ENCODE measurements at regions not wholly inside any gene's neighbourhood (a gene's known extent, or its start where the extent isn't known, plus 50 kb on each side); places are given as distances from the start of the nearest gene placed in this dataset.

DNA sequence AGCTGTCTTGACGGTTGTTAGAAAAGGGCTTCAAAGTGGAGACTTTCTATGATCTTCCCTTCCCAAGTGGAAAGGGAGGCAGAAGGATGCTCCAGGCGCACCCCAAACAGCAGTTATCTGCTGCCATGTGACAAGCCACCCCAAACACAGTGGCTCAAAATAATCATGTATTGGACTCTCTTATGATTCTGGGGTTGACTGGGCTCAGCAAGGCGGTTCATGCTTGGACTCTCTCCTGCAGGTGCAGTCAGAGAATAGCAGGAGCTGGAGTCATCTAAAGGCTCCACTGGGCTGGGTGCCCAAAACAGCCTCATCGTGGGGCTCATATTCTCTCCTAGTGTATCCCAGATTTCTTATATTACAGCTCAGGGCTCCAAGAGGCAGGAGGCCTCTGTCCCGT lies 177.6 kb upstream of the IER5L start:
- Histone ChIP-seq H3K9me3 (ENCODE audit: insufficient read depth, low read depth, low read length) (0 out of 2 replicates have a peak, but pooled peaks cover 5% of the 10 kb centered on the region), H3K27ac (ENCODE audit: low read length) (no peak overlapping the region), H3K36me3 (ENCODE audit: insufficient read depth, low read depth, low read length) (no peaks in the 10 kb centered on the region), H3K4me1 (ENCODE audit: insufficient read depth, low read length) (peaks cover 5% of the 10 kb centered on the region; the same call in 1 of the 2 replicates), H3K27me3 (ENCODE audit: insufficient read depth, low read length) (no peaks in the 10 kb centered on the region), H3K9ac (ENCODE audit: low read depth, low read length) (no peak overlapping the region), H3K4me3 (ENCODE audit: low read length) (no peak overlapping the region)

DNA sequence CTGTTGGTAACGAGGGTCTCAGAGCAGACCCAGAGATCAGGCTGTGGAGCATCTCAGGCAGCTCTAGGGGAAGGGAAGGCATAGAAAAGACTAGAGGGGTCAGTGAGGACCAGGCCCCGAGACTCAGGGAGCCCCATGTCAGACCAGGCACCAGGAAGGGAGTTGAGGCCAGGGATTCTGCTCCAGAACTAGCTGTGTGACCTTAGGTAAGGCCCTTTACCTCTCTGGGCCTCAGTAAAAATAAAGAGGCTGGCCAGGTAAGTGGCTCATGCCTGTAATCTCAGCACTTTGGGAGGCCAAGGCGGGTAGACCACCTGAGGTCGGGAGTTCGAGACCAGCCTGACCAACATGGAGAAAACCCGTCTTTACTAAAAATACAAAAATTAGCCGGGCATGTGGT lies 176.4 kb upstream of the IER5L start:
- Histone ChIP-seq H3K4me1 (ENCODE audit: insufficient read depth, low read length) (0 out of 2 replicates have a peak, but pooled peaks cover 5% of the 10 kb centered on the region), H3K27me3 (ENCODE audit: insufficient read depth, low read length) (no peaks in the 10 kb centered on the region), H3K27ac (ENCODE audit: low read length) (no peak overlapping the region), H3K4me3 (ENCODE audit: low read length) (no peak overlapping the region), H3K9ac (ENCODE audit: low read depth, low read length) (no peak overlapping the region), H3K9me3 (ENCODE audit: insufficient read depth, low read depth, low read length) (0 out of 2 replicates have a peak, but pooled peaks cover 5% of the 10 kb centered on the region), H3K36me3 (ENCODE audit: insufficient read depth, low read depth, low read length) (no peaks in the 10 kb centered on the region)

DNA sequence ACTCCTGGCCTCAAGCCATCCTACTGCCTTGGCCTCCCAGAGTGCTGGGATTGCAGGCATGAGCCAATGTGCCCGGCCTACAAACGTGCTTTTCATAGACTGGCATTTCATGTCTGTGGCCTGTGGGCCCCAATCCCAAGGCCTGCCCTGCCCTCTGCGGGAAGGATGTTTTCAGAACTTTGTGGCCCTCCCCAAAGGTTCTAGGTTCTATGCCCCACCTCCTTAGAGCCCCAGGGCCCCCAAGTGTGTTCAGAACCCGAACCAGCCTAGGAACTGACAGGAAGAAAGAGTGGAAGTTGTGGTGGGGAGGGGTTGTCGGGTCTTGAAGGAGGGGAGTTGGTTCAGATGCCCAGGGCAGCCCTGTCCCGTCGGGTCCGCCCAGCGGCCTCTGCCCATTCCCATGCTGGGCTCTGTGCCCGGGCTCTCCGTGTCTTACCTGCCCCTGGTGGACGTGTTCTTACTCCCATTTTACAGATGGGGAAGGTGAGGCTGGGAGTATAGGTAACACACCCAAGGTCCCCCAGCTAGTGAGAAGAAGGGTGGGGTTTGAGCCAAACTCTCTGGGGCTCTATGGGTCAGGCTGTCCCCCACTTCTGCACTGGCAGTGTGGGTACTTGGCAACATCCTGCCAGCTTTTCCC lies 175.8 kb upstream of the IER5L start:
- Histone ChIP-seq H3K27ac (ENCODE audit: low read length) (no peak overlapping the region), H3K4me1 (ENCODE audit: insufficient read depth, low read length) (0 out of 2 replicates have a peak, but pooled peaks cover 5% of the 10 kb centered on the region)

DNA sequence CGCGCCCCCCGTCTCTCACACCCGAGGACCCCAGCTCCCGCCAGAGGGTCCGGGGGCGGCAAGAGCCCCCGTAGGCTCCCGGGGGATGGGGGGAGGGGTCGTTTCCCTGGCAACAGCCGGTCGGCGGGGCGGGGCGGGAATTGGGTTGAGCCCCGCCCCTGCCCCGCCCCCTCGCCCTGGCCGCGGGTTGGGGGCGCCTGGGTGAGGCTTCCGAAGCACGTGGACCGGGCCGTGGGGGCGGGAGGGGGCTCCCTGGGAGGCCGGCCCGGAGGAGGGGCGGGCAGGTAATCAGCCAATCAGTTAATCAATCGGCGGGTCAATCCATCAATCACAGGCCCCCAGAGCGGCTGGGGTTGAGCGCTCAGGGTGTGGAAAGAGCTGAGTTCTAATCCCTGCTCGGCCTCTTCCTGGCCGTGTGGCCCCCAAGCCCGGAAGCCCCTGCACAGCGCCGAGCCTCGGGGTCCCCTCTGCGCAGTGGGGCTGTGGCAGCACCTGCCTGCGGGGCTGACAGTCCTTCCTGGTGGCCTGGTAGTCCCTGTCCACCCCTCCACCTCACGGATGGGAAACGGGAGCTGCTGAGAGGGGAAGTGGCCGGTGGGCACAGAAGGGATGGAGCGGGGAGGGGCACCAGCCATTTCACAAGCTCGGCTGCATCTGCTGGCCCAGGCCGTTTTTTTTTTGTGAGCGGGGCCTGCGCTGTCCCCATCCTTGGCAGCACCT lies 174.2 kb upstream of the IER5L start:
- H3K36me3 ChIP-seq (ENCODE audit: insufficient read depth, low read depth, low read length), result no peaks in the 10 kb centered on the region
- H3K9me3 ChIP-seq (ENCODE audit: insufficient read depth, low read depth, low read length), result 0 out of 2 replicates have a peak, but pooled peaks cover 5% of the 10 kb centered on the region
- peak overlapping the region; percentile 77 for H3K4me3 ChIP-seq (ENCODE audit: low read length)
- peak overlapping the region; percentile 79; the same call in 1 of the 2 replicates for H3K9ac ChIP-seq (ENCODE audit: low read depth, low read length)
- no peaks in the 10 kb centered on the region for H3K27me3 ChIP-seq (ENCODE audit: insufficient read depth, low read length)
- H3K4me1 ChIP-seq (ENCODE audit: insufficient read depth, low read length), result 0 out of 2 replicates have a peak, but pooled peaks cover 5% of the 10 kb centered on the region
- H3K27ac ChIP-seq (ENCODE audit: low read length), result peak overlapping the region; percentile 69

More for the DNA sequence above, 175.8 kb upstream of the IER5L start:
- no peaks in the 10 kb centered on the region for H3K27me3 ChIP-seq (ENCODE audit: insufficient read depth, low read length)
- no peaks in the 10 kb centered on the region for H3K36me3 ChIP-seq (ENCODE audit: insufficient read depth, low read depth, low read length)
- H3K9me3 ChIP-seq (ENCODE audit: insufficient read depth, low read depth, low read length), result 0 out of 2 replicates have a peak, but pooled peaks cover 5% of the 10 kb centered on the region
- H3K9ac ChIP-seq (ENCODE audit: low read depth, low read length), result no peak overlapping the region
- H3K4me3 ChIP-seq (ENCODE audit: low read length), result no peak overlapping the region

DNA sequence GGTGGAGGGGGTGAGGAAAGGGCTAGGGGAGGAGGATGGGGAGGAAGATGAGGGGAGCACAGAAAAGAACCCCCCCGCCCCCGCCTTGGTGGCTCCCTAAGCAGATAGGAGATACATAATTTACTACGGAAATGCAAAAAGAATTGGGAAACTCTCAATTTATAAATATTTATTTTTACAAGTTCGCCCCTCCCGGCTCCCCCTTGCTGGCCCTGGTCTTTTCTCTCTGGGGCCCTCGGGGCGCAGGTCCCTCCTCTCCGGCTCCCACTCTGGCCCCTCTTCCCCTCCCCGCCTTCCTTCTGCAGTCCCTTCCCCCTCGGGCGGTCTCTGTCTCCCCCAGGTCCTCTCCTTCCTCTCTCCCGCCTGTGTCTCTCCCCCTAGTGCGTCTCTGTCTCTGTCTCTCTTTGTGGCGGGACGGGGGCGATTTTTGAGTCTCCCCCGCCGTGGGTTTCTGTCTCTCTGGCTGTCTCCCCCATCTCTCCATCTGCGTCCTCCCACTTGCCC lies 173.6 kb upstream of the IER5L start:
- Histone ChIP-seq H3K4me3 (ENCODE audit: low read length) (peak overlapping the region; percentile 77), H3K9ac (ENCODE audit: low read depth, low read length) (peak overlapping the region; percentile 79; the same call in 1 of the 2 replicates), H3K27me3 (ENCODE audit: insufficient read depth, low read length) (no peaks in the 10 kb centered on the region), H3K4me1 (ENCODE audit: insufficient read depth, low read length) (0 out of 2 replicates have a peak, but pooled peaks cover 5% of the 10 kb centered on the region), H3K9me3 (ENCODE audit: insufficient read depth, low read depth, low read length) (0 out of 2 replicates have a peak, but pooled peaks cover 5% of the 10 kb centered on the region), H3K36me3 (ENCODE audit: insufficient read depth, low read depth, low read length) (no peaks in the 10 kb centered on the region), H3K27ac (ENCODE audit: low read length) (peak overlapping the region; percentile 69)

DNA sequence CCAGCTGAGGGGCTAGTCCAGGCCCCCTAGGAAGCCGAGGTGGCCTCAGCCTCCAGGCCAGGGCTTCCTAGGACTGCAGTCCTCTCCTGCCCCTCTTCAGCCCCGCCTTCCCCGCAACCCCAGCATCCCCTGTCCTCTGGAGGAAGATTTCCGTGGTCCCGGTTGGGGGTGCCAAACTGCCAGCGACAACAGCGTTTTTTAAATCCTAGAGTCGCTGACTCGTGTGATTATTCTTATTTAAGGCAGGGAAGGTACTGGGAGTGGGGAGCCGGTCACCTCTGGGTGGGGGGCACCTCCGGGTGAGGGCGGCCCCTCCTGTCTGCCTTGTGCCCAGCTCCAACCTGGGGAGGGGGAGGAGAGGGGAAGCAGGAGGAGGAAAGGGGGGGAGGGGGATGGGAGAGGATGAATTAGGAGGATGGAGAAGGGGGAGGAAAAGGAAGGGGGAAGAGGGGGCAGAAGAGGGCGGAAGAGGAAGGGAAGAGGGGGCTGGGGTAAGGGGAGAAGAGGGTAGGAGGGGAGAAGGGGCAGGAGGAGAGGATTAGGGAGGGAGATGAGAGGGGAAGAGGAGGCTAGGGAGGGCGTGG lies 173.1 kb upstream of the IER5L start:
- H3K27ac ChIP-seq (ENCODE audit: low read length), result peak overlapping the region; percentile 32
- H3K9ac ChIP-seq (ENCODE audit: low read depth, low read length), result peak overlapping the region; percentile 79; the same call in 1 of the 2 replicates

DNA sequence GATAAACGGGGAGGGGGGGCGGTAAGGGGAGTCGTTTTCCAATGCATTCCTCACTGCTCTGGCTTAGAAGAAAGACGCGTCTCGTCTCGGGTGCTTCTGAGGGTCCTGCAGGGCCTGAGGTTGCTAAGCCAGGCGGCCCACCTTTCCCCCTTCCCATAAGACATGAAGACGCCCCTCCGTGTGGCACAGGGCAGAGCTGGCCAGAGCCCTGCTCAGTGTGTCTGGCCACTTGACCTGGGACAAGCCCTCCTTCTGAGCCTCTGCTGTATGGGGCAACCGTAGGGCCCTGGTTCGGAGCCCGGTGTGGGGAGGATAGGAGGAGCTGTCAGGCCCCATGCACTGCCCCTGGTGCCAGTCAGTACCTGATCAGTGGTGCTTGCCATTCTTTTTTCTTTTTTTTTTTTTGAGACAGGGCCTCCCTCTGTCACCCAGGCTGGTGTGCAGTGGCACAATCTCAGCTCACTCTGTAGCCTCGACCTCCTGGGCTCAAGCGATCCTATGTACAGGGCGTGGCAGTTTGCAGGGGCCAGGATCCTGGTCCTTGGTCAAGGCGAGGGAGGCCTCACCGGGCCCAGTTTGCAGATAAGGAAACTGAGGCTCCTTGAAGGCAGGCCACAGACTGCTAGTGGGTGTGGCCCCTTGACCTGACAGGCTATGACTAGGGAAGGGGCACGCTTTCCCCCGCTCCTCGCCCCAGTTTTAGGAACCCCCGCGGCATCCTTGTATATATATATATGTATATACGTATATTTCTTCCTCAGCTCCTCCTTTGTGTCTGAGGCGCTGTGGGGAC lies 172.3 kb upstream of the IER5L start:
- no peaks in the 10 kb centered on the region for H3K36me3 ChIP-seq (ENCODE audit: insufficient read depth, low read depth, low read length)
- 0 out of 2 replicates have a peak, but pooled peaks cover 1% of the 10 kb centered on the region for H3K9me3 ChIP-seq (ENCODE audit: insufficient read depth, low read depth, low read length)
- H3K27ac ChIP-seq (ENCODE audit: low read length), result peak overlapping the region; percentile 32
- no peak overlapping the region for H3K9ac ChIP-seq (ENCODE audit: low read depth, low read length)
- 0 out of 2 replicates have a peak, but pooled peaks cover 5% of the 10 kb centered on the region for H3K4me1 ChIP-seq (ENCODE audit: insufficient read depth, low read length)
- H3K27me3 ChIP-seq (ENCODE audit: insufficient read depth, low read length), result no peaks in the 10 kb centered on the region
- no peak overlapping the region for H3K4me3 ChIP-seq (ENCODE audit: low read length)

More for the DNA sequence above, 173.1 kb upstream of the IER5L start:
- H3K4me3 ChIP-seq (ENCODE audit: low read length), result peak overlapping the region; percentile 77; the same call in 1 of the 2 replicates
- H3K36me3 ChIP-seq (ENCODE audit: insufficient read depth, low read depth, low read length), result no peaks in the 10 kb centered on the region
- H3K27me3 ChIP-seq (ENCODE audit: insufficient read depth, low read length), result no peaks in the 10 kb centered on the region
- H3K9me3 ChIP-seq (ENCODE audit: insufficient read depth, low read depth, low read length), result 0 out of 2 replicates have a peak, but pooled peaks cover 5% of the 10 kb centered on the region
- H3K4me1 ChIP-seq (ENCODE audit: insufficient read depth, low read length), result 0 out of 2 replicates have a peak, but pooled peaks cover 5% of the 10 kb centered on the region

DNA sequence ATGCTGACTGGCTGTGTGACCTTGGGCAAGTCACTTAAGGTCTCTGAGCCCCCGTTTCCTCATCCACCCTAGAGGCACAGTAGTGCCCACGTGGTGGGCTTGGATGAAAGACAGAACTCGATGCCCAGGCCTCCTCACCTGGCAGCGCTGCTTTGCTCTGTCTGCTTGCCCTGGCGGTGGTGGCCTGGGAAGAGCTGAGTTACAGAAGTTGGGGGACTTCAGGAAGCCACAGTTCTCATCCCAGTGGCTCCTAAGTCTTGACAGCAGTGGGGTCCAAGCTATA lies 171.5 kb upstream of the IER5L start:
- Histone ChIP-seq H3K27ac (ENCODE audit: low read length) (no peak overlapping the region), H3K9me3 (ENCODE audit: insufficient read depth, low read depth, low read length) (no peaks in the 10 kb centered on the region), H3K4me3 (ENCODE audit: low read length) (no peak overlapping the region), H3K36me3 (ENCODE audit: insufficient read depth, low read depth, low read length) (no peaks in the 10 kb centered on the region), H3K27me3 (ENCODE audit: insufficient read depth, low read length) (no peaks in the 10 kb centered on the region), H3K9ac (ENCODE audit: low read depth, low read length) (peak overlapping the region; percentile 27; the same call in 1 of the 2 replicates), H3K4me1 (ENCODE audit: insufficient read depth, low read length) (0 out of 2 replicates have a peak, but pooled peaks cover 5% of the 10 kb centered on the region)

DNA sequence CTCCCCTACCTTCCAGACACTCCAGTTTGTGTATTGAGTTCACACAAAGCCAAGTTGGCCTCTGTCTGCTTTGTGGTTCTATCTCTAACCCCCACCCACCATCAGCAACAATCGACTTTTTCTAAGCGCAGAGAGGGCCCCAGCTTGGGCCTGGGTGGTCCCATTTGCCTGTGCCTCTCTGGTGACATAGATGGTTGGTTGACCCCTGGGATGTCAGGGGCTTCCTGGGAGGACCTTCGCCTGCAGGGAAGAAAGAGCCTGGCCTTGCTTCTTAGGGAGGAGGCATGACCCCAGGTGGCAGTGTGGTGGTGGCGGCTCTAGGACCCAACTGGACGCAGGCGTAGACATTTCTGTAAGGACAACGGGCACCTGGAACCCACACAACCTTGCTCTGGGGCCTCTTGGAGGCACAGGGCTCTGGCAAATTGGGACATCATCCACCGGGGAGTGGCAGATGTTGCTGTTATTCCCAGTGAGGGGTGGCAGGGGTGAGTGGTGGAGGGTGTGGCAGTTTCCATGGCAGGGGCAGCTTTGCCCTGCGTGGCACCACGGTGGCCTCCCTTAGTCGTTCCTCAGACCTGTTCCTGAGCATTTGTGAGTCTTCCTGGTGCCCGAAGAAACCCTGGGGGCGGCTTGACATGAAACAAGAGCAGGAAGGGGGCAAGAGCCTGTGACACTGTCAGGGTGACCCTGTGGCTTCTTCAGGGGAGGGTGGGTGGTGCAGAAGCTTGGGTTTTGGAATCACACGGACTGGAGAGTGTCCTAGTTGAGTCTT lies 171.0 kb upstream of the IER5L start:
- H3K36me3 ChIP-seq (ENCODE audit: insufficient read depth, low read depth, low read length), result no peaks in the 10 kb centered on the region
- no peak overlapping the region for H3K27ac ChIP-seq (ENCODE audit: low read length)
- H3K9ac ChIP-seq (ENCODE audit: low read depth, low read length), result no peak overlapping the region
- H3K4me3 ChIP-seq (ENCODE audit: low read length), result no peak overlapping the region
- no peaks in the 10 kb centered on the region for H3K9me3 ChIP-seq (ENCODE audit: insufficient read depth, low read depth, low read length)
- H3K27me3 ChIP-seq (ENCODE audit: insufficient read depth, low read length), result no peaks in the 10 kb centered on the region
- H3K4me1 ChIP-seq (ENCODE audit: insufficient read depth, low read length), result 0 out of 2 replicates have a peak, but pooled peaks cover 5% of the 10 kb centered on the region

DNA sequence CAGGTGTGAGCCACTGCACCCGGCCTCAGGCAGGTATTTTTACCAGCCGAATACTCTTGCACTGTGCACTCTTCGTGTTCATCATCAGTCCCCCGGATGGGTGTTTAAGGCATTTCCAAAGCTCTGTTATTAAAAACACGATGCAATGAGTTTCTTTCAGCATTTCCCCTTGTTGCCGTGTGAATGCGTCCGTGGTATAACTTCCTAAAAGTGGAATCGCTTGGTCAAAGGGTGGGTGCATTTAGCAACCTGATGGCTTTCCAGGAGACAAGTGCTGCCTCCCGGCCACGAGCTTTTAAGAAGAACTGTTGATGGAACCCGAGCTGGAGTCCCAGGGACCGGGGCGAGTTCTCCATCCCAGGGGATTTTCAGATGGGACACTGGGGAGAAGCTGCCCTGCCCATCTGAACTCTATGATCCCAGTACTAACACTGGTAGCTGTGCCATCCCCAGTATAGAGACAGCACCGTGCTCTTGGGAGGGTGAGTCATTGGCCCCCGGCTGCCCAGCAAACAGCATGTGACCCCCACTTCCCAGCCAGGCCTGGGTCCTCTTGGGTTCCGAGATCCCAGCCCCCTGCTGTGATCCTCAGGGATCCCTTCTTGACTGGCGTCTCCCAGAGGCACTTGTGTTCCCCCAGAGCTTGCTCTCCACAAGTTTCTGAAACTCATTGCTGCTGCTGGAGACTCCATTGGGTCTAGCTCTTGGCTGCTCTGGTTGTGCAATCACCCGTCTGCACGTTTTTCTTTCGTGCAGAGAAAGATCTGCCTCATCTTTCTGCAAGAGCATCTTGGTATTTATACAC lies 169.5 kb upstream of the IER5L start:
- Histone ChIP-seq H3K4me3 (ENCODE audit: low read length) (no peak overlapping the region), H3K27me3 (ENCODE audit: insufficient read depth, low read length) (no peaks in the 10 kb centered on the region), H3K4me1 (ENCODE audit: insufficient read depth, low read length) (no peaks in the 10 kb centered on the region), H3K9me3 (ENCODE audit: insufficient read depth, low read depth, low read length) (no peaks in the 10 kb centered on the region), H3K9ac (ENCODE audit: low read depth, low read length) (no peak overlapping the region), H3K36me3 (ENCODE audit: insufficient read depth, low read depth, low read length) (no peaks in the 10 kb centered on the region), H3K27ac (ENCODE audit: low read length) (no peak overlapping the region)
